CD14-positive monocyte (primary cell): ENCODE measurements at regions not wholly inside any gene's neighbourhood (a gene's known extent, or its start where the extent isn't known, plus 50 kb on each side); places are given as distances from the start of the nearest gene placed in this dataset.

Source experiments
- DNase-seq, 3 donors: peaks; one replicate each; pipeline ENCODE4 v3.0.0-alpha.2; 2011 to 2022
- H2AFZ ChIP-seq: 2 replicates; pipeline ENCODE4 v1.6.0; 2012; ENCODE audit warnings: mild to moderate bottlenecking, low read depth, low read length, inconsistent platforms; ENCODE audit not compliant: insufficient read depth, poor library complexity, severe bottlenecking
- H3K27ac ChIP-seq, 2 donors: 1 replicate in 1 of 2; 2 replicates in 1 of 2; pipeline ENCODE4 v1.5.1; 2012 to 2013; ENCODE audit warnings: low read length in 2 of 2, control low read depth in 1 of 2, inconsistent platforms in 1 of 2, low read depth in 1 of 2, mild to moderate bottlenecking in 1 of 2
- H3K27me3 ChIP-seq, 2 donors: one replicate each; pipeline versions ENCODE4 v1.6.0 to v1.6.1; 2011 to 2013; ENCODE audit warnings: low read length in 2 of 2; ENCODE audit not compliant: control insufficient read depth in 2 of 2, insufficient read depth in 2 of 2
- H3K36me3 ChIP-seq, 2 donors: replicated peaks in 1 of 2; 1 replicate in 1 of 2; 2 replicates in 1 of 2; pipeline versions ENCODE4 v1.5.1 to v1.6.1; 2012 to 2013; ENCODE audit warnings: low read length in 2 of 2, control low read depth in 1 of 2, inconsistent platforms in 1 of 2, mild to moderate bottlenecking in 1 of 2; ENCODE audit not compliant: insufficient read depth in 2 of 2, control insufficient read depth in 1 of 2
- H3K4me1 ChIP-seq, 2 donors: 1 replicate in 1 of 2; 2 replicates in 1 of 2; pipeline versions ENCODE4 v1.5.1 to v1.6.1; 2012 to 2013; ENCODE audit warnings: low read length in 2 of 2, control low read depth in 1 of 2, inconsistent platforms in 1 of 2, mild to moderate bottlenecking in 1 of 2, moderate library complexity in 1 of 2; ENCODE audit not compliant: insufficient read depth in 2 of 2, control insufficient read depth in 1 of 2
- H3K4me2 ChIP-seq: replicated peaks from 2 replicates; pipeline ENCODE3; 2012; ENCODE audit warnings: low read length, moderate library complexity, mild to moderate bottlenecking; ENCODE audit not compliant: poor library complexity, severe bottlenecking; ENCODE audit errors: extremely low read depth
- H3K4me3 ChIP-seq, 3 experiments: fragments of 200-600 bp in 1 of 3; sonication (generic) in 1 of 3; replicated peaks in 1 of 3; 1 replicate in 2 of 3; 2 replicates in 1 of 3; pipeline ENCODE4 v1.5.1; 2011 to 2013; ENCODE audit warnings: low read length in 3 of 3, mild to moderate bottlenecking in 3 of 3, control low read depth in 2 of 3, low read depth in 2 of 3, inconsistent platforms in 1 of 3, moderate library complexity in 1 of 3
- H3K79me2 ChIP-seq: 2 replicates; pipeline ENCODE4 v1.6.0; 2012; ENCODE audit warnings: mild to moderate bottlenecking, control low read depth, inconsistent platforms, low read length, moderate library complexity; ENCODE audit not compliant: insufficient read depth
- H3K9ac ChIP-seq: 2 replicates; pipeline ENCODE4 v1.6.0; 2017; ENCODE audit warnings: low read length, mild to moderate bottlenecking; ENCODE audit not compliant: insufficient read depth, poor library complexity, severe bottlenecking
- H3K9me3 ChIP-seq, 2 donors: replicated peaks in 1 of 2; 1 replicate in 1 of 2; 2 replicates in 1 of 2; pipeline versions ENCODE4 v1.5.1 to v1.6.1; 2012 to 2013; ENCODE audit warnings: low read length in 2 of 2, control low read depth in 1 of 2; ENCODE audit not compliant: control insufficient read depth in 1 of 2, insufficient read depth in 1 of 2
- H4K20me1 ChIP-seq: 2 replicates; pipeline ENCODE4 v1.6.0; 2012; ENCODE audit warnings: mild to moderate bottlenecking, low read length, control low read depth, moderate library complexity; ENCODE audit not compliant: insufficient read depth
- H3K27ac Mint-ChIP-seq, 7 donors: one replicate each; pipeline ENCODE4 v1.8.0; 2020; ENCODE audit warnings: mild to moderate bottlenecking in 7 of 7, mixed read lengths in 7 of 7, moderate library complexity in 6 of 7, inconsistent platforms in 2 of 7
- H3K27me3 Mint-ChIP-seq, 3 donors: one replicate each; pipeline ENCODE4 v1.8.0; 2021 to 2022; ENCODE audit warnings: low read depth in 3 of 3, mild to moderate bottlenecking in 3 of 3, mixed read lengths in 3 of 3, moderate library complexity in 3 of 3, inconsistent platforms in 1 of 3
- H3K36me3 Mint-ChIP-seq, 2 donors: one replicate each; pipeline ENCODE4 v1.8.0; 2020; ENCODE audit warnings: mixed read lengths in 2 of 2, inconsistent platforms in 1 of 2, mild to moderate bottlenecking in 1 of 2
- H3K4me1 Mint-ChIP-seq: one replicate; pipeline ENCODE4 v1.8.0; 2020; ENCODE audit warnings: mild to moderate bottlenecking, mixed read lengths
- H3K4me3 Mint-ChIP-seq, 2 donors: one replicate each; pipeline ENCODE4 v1.8.0; 2020; ENCODE audit warnings: mild to moderate bottlenecking in 2 of 2, mixed read lengths in 2 of 2, moderate library complexity in 1 of 2
- H3K9me3 Mint-ChIP-seq, 7 donors: one replicate each; pipeline ENCODE4 v1.8.0; 2020 to 2022; ENCODE audit warnings: mixed read lengths in 7 of 7, mild to moderate bottlenecking in 6 of 7, moderate library complexity in 6 of 7, inconsistent platforms in 2 of 7
- CTCF ChIP-seq: fragments of 200-600 bp; IDR thresholded peaks from one replicate; pipeline ENCODE4 v1.8.0; 2022; ENCODE audit warnings: antibody characterized with exemption, mild to moderate bottlenecking
- WGBS: methylation state at CpG from one replicate; pipeline ENCODE4 v1.1.5; 2013; ENCODE audit warnings: missing lambda C conversion rate; ENCODE audit not compliant: insufficient coverage; 5-methylcytosine and 5-hydroxymethylcytosine counted together
- intact Hi-C, 2 donors: fragments of 100-400 bp; cut with micrococcal nuclease; formaldehyde crosslinking; loops; one replicate each; pipeline versions ENCODE4 v1.15.0 to v1.15.1; 2023

DNA sequence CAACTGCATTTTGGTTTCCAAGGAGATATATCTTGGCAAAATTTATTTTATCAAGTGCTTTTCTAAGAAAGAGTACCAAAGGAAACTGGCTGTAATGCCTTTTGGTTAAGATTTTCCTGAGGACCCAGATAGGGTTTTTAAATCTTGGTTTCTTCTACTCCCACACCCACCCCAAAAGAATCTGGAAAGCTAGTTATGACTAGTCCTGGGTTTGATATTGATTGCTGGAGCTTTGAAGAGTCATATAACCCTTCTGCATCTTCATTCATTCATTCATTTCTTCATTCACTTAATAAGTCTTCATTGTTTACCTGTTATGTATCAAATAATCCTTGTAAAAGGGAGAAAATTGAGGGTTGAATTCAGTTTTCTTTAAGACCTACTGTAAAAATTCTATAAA lies 425.2 kb downstream of the PCNX1 start:
- Histone ChIP-seq H3K27ac (no peak overlapping the region), H3K9ac (no peak overlapping the region), H3K9me3 (no peaks in the 10 kb centered on the region), H3K4me3 (no peak overlapping the region), H3K79me2 (peaks cover 100% of the 10 kb centered on the region), H3K36me3 (peaks cover 0 to 9% of the 10 kb centered on the region in 2 donors), H4K20me1 (no peaks in the 10 kb centered on the region), H3K27me3 (no peaks in the 10 kb centered on the region), H2AFZ (no peak overlapping the region), H3K4me2 (no peak overlapping the region), H3K4me1 (peaks cover 11 to 30% of the 10 kb centered on the region in 2 donors)
- no peak for DNase-seq
- Mint-ChIP-seq H3K27me3 (no peaks in the 10 kb centered on the region), H3K9me3 (peaks cover 0 to 18% (median 7%) of the 10 kb centered on the region in 7 donors), H3K4me3 (no peak overlapping the region), H3K36me3 (peaks cover 52 to 58% of the 10 kb centered on the region in 2 donors), H3K27ac (no peak overlapping the region), H3K4me1 (peaks cover 48% of the 10 kb centered on the region)
- TF ChIP-seq CTCF: no peak
- intact Hi-C loops: no loop called here

DNA sequence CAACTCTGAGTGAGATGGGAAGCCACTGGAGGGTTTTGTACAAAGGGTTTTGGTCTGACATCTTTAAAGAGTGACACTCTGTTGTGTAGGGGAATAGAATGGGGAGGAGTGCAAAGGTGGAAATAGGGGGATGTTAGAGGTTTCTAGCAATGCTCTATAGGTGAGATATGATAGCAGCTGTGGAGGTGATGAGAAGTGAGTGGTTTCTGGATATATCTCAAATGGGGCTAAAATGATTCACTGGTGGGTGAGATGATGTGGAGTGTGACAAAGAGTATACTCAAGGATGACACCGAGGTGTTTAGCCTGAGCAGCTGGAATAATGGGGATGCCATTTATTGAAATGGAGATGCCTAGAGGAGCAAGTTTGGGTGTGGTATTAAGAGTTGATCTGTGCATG lies 426.4 kb downstream of the PCNX1 start:
- Histone ChIP-seq H3K4me2 (no peak overlapping the region), H3K9me3 (no peaks in the 10 kb centered on the region), H3K9ac (no peak overlapping the region), H3K36me3 (peaks cover 0 to 14% of the 10 kb centered on the region in 2 donors), H3K27me3 (no peaks in the 10 kb centered on the region), H3K79me2 (peaks cover 98% of the 10 kb centered on the region), H2AFZ (no peak overlapping the region), H4K20me1 (no peaks in the 10 kb centered on the region), H3K4me1 (peaks cover 12 to 28% of the 10 kb centered on the region in 2 donors), H3K4me3 (no peak overlapping the region), H3K27ac (no peak overlapping the region)
- Mint-ChIP-seq H3K27ac (no peak overlapping the region), H3K4me3 (no peak overlapping the region), H3K4me1 (peaks cover 47% of the 10 kb centered on the region), H3K27me3 (no peaks in the 10 kb centered on the region), H3K36me3 (peaks cover 60 to 61% of the 10 kb centered on the region in 2 donors), H3K9me3 (peaks cover 0 to 18% (median 8%) of the 10 kb centered on the region in 7 donors)
- DNase-seq: no peak
- intact Hi-C loops: no loop called here
- 100% methylated on average over 1 of the region's 1 CpG for WGBS
- no peak for TF ChIP-seq CTCF
